Parathyroid adenoma (tissue), 2 donors: ENCODE measurements at regions not wholly inside any gene's neighbourhood (a gene's known extent, or its start where the extent isn't known, plus 50 kb on each side); places are given as distances from the start of the nearest gene placed in this dataset.

Source experiments
- H2AFZ ChIP-seq: fragments of 300-600 bp; sonication (generic); one replicate; pipeline ENCODE4 v1.7.0; 2017; ENCODE audit warnings: antibody characterized with exemption, mild to moderate bottlenecking
- H3K27ac ChIP-seq: fragments of 300-600 bp; sonication (generic); one replicate; pipeline ENCODE4 v1.7.0; 2017
- H3K27me3 ChIP-seq: fragments of 300-600 bp; sonication (generic); one replicate; pipeline ENCODE4 v1.7.0; 2017; ENCODE audit warnings: low read length; ENCODE audit not compliant: control insufficient read depth, insufficient read depth
- H3K36me3 ChIP-seq: fragments of 300-600 bp; sonication (generic); one replicate; pipeline ENCODE4 v1.7.0; 2017; ENCODE audit warnings: low read length; ENCODE audit not compliant: control insufficient read depth, insufficient read depth
- H3K4me1 ChIP-seq: fragments of 300-600 bp; sonication (generic); one replicate; pipeline ENCODE4 v1.7.0; 2017; ENCODE audit warnings: control low read depth
- H3K4me2 ChIP-seq: fragments of 300-600 bp; sonication (generic); one replicate; pipeline ENCODE4 v1.7.0; 2017; ENCODE audit warnings: low read length
- H3K4me3 ChIP-seq: fragments of 300-600 bp; sonication (generic); one replicate; pipeline ENCODE4 v1.7.0; 2017; ENCODE audit warnings: low read depth, low read length
- H3K79me2 ChIP-seq: fragments of 300-600 bp; sonication (generic); one replicate; pipeline ENCODE4 v1.7.0; 2017; ENCODE audit warnings: control low read depth
- H3K9ac ChIP-seq: fragments of 300-600 bp; sonication (generic); one replicate; pipeline ENCODE4 v1.7.0; 2017; ENCODE audit warnings: mild to moderate bottlenecking
- H3K9me3 ChIP-seq: fragments of 300-600 bp; sonication (generic); one replicate; pipeline ENCODE4 v1.7.0; 2017; ENCODE audit warnings: low read length; ENCODE audit not compliant: control insufficient read depth
- CTCF ChIP-seq: fragments of 300-600 bp; sonication (generic); IDR thresholded peaks from one replicate; pipeline ENCODE4 v1.7.0; 2017; ENCODE audit warnings: antibody characterized with exemption, mild to moderate bottlenecking
- donor health status: primary hyperparathyroidism.

GRCh38 chr11:129574431-129574830, 198.8 kb downstream of the BARX2 start:
- no peak overlapping the region for H2AFZ ChIP-seq
- H3K4me1 ChIP-seq: no peaks in the 10 kb centered on the region
- no peaks in the 10 kb centered on the region for H3K9me3 ChIP-seq
- no peaks in the 10 kb centered on the region for H3K36me3 ChIP-seq
- no peak overlapping the region for H3K9ac ChIP-seq
- no peak for TF ChIP-seq CTCF
- no peaks in the 10 kb centered on the region for H3K79me2 ChIP-seq
- no peak overlapping the region for H3K4me2 ChIP-seq
- H3K27ac ChIP-seq: no peak overlapping the region
- H3K4me3 ChIP-seq: no peak overlapping the region
- no peaks in the 10 kb centered on the region for H3K27me3 ChIP-seq

- Histone ChIP-seq H3K4me1 (no peaks in the 10 kb centered on the region), H3K9ac (no peak overlapping the region), H3K36me3 (no peaks in the 10 kb centered on the region), H3K79me2 (no peaks in the 10 kb centered on the region), H3K27me3 (no peaks in the 10 kb centered on the region), H3K4me3 (no peak overlapping the region), H3K9me3 (no peaks in the 10 kb centered on the region), H2AFZ (no peak overlapping the region), H3K4me2 (no peak overlapping the region), H3K27ac (no peak overlapping the region)
- TF ChIP-seq CTCF: no peak
Measured at GRCh38 chr11:129576652-129577051, 201.0 kb downstream of the BARX2 start.

GRCh38 chr11:129578006-129578405, 202.4 kb downstream of the BARX2 start:
- Histone ChIP-seq H3K9me3 (no peaks in the 10 kb centered on the region), H3K36me3 (no peaks in the 10 kb centered on the region), H3K4me3 (no peak overlapping the region), H2AFZ (no peak overlapping the region), H3K9ac (no peak overlapping the region), H3K4me1 (no peaks in the 10 kb centered on the region), H3K4me2 (no peak overlapping the region), H3K27me3 (no peaks in the 10 kb centered on the region), H3K27ac (no peak overlapping the region), H3K79me2 (no peaks in the 10 kb centered on the region)
- TF ChIP-seq CTCF: no peak

GRCh38 chr11:129580278-129580677, 204.6 kb downstream of the BARX2 start:
- Histone ChIP-seq H2AFZ (no peak overlapping the region), H3K4me3 (no peak overlapping the region)
- no peak for TF ChIP-seq CTCF

GRCh38 chr11:129584316-129584715, 208.7 kb downstream of the BARX2 start:
- Histone ChIP-seq H3K9ac (no peak overlapping the region), H3K27ac (no peak overlapping the region), H3K79me2 (no peaks in the 10 kb centered on the region), H3K4me1 (no peaks in the 10 kb centered on the region), H3K4me2 (no peak overlapping the region), H3K4me3 (no peak overlapping the region), H3K36me3 (no peaks in the 10 kb centered on the region), H3K27me3 (no peaks in the 10 kb centered on the region), H2AFZ (no peak overlapping the region), H3K9me3 (no peaks in the 10 kb centered on the region)
- no peak for TF ChIP-seq CTCF

More at GRCh38 chr11:129580278-129580677, 204.6 kb downstream of the BARX2 start:
- H3K27ac ChIP-seq: no peak overlapping the region
- no peaks in the 10 kb centered on the region for H3K36me3 ChIP-seq
- H3K4me2 ChIP-seq: no peak overlapping the region
- no peak overlapping the region for H3K9ac ChIP-seq
- no peaks in the 10 kb centered on the region for H3K27me3 ChIP-seq
- H3K4me1 ChIP-seq: no peaks in the 10 kb centered on the region
- no peaks in the 10 kb centered on the region for H3K79me2 ChIP-seq
- H3K9me3 ChIP-seq: no peaks in the 10 kb centered on the region
